Prostate gland (tissue), 2 donors: ENCODE measurements at regions not wholly inside any gene's neighbourhood (a gene's known extent, or its start where the extent isn't known, plus 50 kb on each side); places are given as distances from the start of the nearest gene placed in this dataset.

ENCODE experiments used
- DNase-seq: peaks from one replicate; pipeline ENCODE4 v3.0.0-alpha.2; 2019; ENCODE audit warnings: low spot score
- H3K27ac ChIP-seq, 2 donors: fragments of 200-600 bp; sonication (generic); 2 replicates each; pipeline ENCODE4 v1.5.1; 2017 to 2019
- H3K27me3 ChIP-seq: fragments of 200-600 bp; sonication (generic); replicated peaks from 2 replicates; pipeline ENCODE4 v1.5.1; 2019; ENCODE audit not compliant: insufficient read depth
- H3K36me3 ChIP-seq, 2 donors: fragments of 200-600 bp; sonication (generic); 1 replicate in 1 of 2; 2 replicates in 1 of 2; pipeline versions ENCODE4 v1.5.1 to v1.8.1; 2017 to 2019
- H3K4me1 ChIP-seq: fragments of 200-600 bp; sonication (generic); replicated peaks from 2 replicates; pipeline ENCODE4 v1.5.1; 2019
- H3K4me3 ChIP-seq, 2 donors: fragments of 200-600 bp; sonication (generic); 2 replicates each; pipeline ENCODE4 v1.5.1; 2017 to 2019
- H3K9me3 ChIP-seq: fragments of 200-600 bp; sonication (generic); 2 replicates; pipeline ENCODE4 v1.5.1; 2017
- POLR2A ChIP-seq: fragments of 450-650 bp; IDR thresholded peaks from one replicate; pipeline ENCODE4 v1.6.1; 2016; ENCODE audit warnings: antibody characterized with exemption, mild to moderate bottlenecking
- POLR2AphosphoS5 ChIP-seq: sonication (generic); formaldehyde crosslinking; IDR thresholded peaks from one replicate; pipeline ENCODE4 v1.6.1; 2017; ENCODE audit warnings: antibody characterized with exemption
- WGBS: methylation state at CpG from one replicate; pipeline ENCODE4 v1.1.5; 2018; 5-methylcytosine and 5-hydroxymethylcytosine counted together
- intact Hi-C: fragments of 100-400 bp; cut with DNase I; formaldehyde crosslinking; loops from one replicate; pipeline ENCODE4 v1.14.2; 2022
- TF ChIP-seq, protein P1 (sequence below), 4 experiments: fragments of 200-600 bp in 2 of 4; fragments of 450-650 bp in 2 of 4; sonication (generic) in 2 of 4; IDR thresholded peaks; 1 replicate in 3 of 4; 2 replicates in 1 of 4; pipeline ENCODE4 v1.5.1; 2016 to 2019; ENCODE audit warnings: antibody characterized with exemption in 4 of 4, mild to moderate bottlenecking in 2 of 4, moderate library complexity in 2 of 4

- WGBS = 94% methylated on average over 4 of the region's 4 CpGs
- TF ChIP-seq, protein P1, sequence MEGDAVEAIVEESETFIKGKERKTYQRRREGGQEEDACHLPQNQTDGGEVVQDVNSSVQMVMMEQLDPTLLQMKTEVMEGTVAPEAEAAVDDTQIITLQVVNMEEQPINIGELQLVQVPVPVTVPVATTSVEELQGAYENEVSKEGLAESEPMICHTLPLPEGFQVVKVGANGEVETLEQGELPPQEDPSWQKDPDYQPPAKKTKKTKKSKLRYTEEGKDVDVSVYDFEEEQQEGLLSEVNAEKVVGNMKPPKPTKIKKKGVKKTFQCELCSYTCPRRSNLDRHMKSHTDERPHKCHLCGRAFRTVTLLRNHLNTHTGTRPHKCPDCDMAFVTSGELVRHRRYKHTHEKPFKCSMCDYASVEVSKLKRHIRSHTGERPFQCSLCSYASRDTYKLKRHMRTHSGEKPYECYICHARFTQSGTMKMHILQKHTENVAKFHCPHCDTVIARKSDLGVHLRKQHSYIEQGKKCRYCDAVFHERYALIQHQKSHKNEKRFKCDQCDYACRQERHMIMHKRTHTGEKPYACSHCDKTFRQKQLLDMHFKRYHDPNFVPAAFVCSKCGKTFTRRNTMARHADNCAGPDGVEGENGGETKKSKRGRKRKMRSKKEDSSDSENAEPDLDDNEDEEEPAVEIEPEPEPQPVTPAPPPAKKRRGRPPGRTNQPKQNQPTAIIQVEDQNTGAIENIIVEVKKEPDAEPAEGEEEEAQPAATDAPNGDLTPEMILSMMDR (IDR thresholded peaks at IDR 0.05) = no peak
- TF ChIP-seq POLR2AphosphoS5 (no peak), POLR2A (no peak)
- intact Hi-C loops = loop anchor here (10.0 kb wide), 1 partner anchor 748 kb away; no protein-coding TSS in a partner anchor
These were observed 245.1 kb upstream of the LRTM1 start for GRCh38 chr3:55172913-55173312.

DNA sequence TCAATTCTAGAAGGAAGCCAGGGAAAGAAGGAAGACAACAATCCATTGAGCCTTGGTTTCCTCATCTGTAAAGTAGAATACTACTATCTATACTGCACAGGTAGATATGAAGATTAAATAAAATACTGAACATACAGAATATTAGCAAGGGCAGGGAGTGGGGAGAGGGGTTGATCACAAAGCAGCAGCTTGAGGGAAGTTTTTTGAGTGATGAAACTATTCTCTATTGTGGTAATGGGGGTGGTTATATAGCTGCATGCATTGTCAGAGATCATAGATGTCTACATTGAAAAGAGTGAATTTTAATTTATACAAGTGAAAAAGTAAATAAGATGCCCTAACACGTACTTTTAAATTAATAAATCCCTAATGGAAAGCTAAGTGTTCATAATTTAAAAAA lies 242.6 kb upstream of the LRTM1 start:
- no peaks in the 10 kb centered on the region for H3K4me1 ChIP-seq
- intact Hi-C loops = loop anchor here (10.0 kb wide), 1 partner anchor 746 kb away; no protein-coding TSS in a partner anchor
- no peak for DNase-seq
- no peaks in the 10 kb centered on the region for H3K9me3 ChIP-seq
- TF ChIP-seq, protein P1 (IDR thresholded peaks at IDR 0.05) = no peak
- no peak for TF ChIP-seq POLR2AphosphoS5
- no peak for TF ChIP-seq POLR2A
- no peak overlapping the region for H3K4me3 ChIP-seq
- H3K27me3 ChIP-seq = no peaks in the 10 kb centered on the region
- no peaks in the 10 kb centered on the region for H3K36me3 ChIP-seq
- WGBS = 87% methylated on average over 1 of the region's 1 CpG
- no peak overlapping the region for H3K27ac ChIP-seq

More at GRCh38 chr3:55172913-55173312, 245.1 kb upstream of the LRTM1 start:
- H3K9me3 ChIP-seq = no peaks in the 10 kb centered on the region
- no peak for DNase-seq
- H3K27ac ChIP-seq = no peak overlapping the region
- H3K36me3 ChIP-seq = no peaks in the 10 kb centered on the region
- H3K27me3 ChIP-seq = no peaks in the 10 kb centered on the region
- H3K4me3 ChIP-seq = no peak overlapping the region
- H3K4me1 ChIP-seq = no peaks in the 10 kb centered on the region

DNA sequence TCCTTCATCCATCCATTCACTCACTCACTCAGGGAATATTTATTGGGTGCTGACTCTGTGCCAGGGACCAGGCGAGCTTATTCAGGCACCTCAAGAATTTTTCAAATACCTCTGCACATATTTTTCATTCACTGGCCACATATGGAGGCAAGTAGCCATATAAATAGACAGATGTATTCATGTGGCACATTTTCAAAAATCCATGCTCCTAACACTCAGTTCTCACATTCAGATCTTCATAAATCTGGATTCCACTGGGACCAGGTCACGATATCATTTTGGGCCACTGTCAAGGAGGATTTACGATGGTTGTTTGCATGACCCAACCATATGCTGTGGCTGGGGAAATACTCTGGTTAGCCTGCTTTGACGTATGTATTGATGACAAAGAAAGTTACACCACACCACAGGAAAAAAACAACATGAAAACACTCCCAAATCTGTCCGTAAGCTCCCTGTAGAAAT lies 241.8 kb upstream of the LRTM1 start:
- 59% methylated on average over 5 of the region's 5 CpGs for WGBS
- Histone ChIP-seq H3K9me3 (no peaks in the 10 kb centered on the region), H3K4me1 (no peaks in the 10 kb centered on the region), H3K27ac (no peak overlapping the region), H3K4me3 (no peak overlapping the region), H3K27me3 (no peaks in the 10 kb centered on the region), H3K36me3 (no peaks in the 10 kb centered on the region)
- TF ChIP-seq, protein P1 (IDR thresholded peaks at IDR 0.05) = no peak
- no peak for TF ChIP-seq POLR2AphosphoS5
- TF ChIP-seq POLR2A = no peak
- DNase-seq = no peak
- intact Hi-C loops = loop anchor here (10.0 kb wide), 2 partner anchors 215 to 745 kb away; no protein-coding TSS in a partner anchor

DNA sequence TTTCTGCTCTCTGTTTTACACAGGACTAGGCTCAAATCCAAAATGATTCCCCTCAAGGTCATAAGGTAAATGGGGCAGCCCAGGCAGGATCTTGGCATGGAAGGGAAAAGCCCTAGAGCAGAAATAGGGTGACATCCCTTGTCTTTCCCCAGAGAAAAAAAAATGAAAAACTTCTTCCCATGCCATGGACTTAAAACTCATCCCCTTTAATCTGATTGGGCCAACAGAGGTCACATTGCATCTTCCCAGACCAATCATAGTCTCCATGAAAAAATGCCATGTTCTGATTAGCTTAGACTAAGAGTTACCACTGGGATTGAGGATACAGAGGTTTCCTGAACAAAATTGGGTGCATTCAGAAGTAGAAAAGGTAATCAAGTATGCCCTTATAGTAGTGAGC lies 241.3 kb upstream of the LRTM1 start:
- no peak for DNase-seq
- no peaks in the 10 kb centered on the region for H3K4me1 ChIP-seq
- H3K27me3 ChIP-seq = no peaks in the 10 kb centered on the region
- intact Hi-C loops = loop anchor here (10.0 kb wide), 1 partner anchor 214 kb away; no protein-coding TSS in a partner anchor
- no peaks in the 10 kb centered on the region for H3K36me3 ChIP-seq
- H3K4me3 ChIP-seq = no peak overlapping the region
- H3K9me3 ChIP-seq = no peaks in the 10 kb centered on the region
- TF ChIP-seq POLR2AphosphoS5 (no peak), POLR2A (no peak)
- TF ChIP-seq, protein P1 (IDR thresholded peaks at IDR 0.05) = no peak
- no peak overlapping the region for H3K27ac ChIP-seq

- Histone ChIP-seq H3K36me3 (no peaks in the 10 kb centered on the region), H3K4me1 (no peaks in the 10 kb centered on the region), H3K9me3 (no peaks in the 10 kb centered on the region), H3K27ac (no peak overlapping the region), H3K4me3 (no peak overlapping the region), H3K27me3 (no peaks in the 10 kb centered on the region)
- 84% methylated on average over 4 of the region's 4 CpGs for WGBS
- TF ChIP-seq, protein P1 (IDR thresholded peaks at IDR 0.05) = no peak
- TF ChIP-seq POLR2AphosphoS5 (no peak), POLR2A (no peak)
- no peak for DNase-seq
- intact Hi-C loops = loop anchor here (10.0 kb wide), 1 partner anchor 213 kb away; no protein-coding TSS in a partner anchor
These were observed 239.9 kb upstream of the LRTM1 start for GRCh38 chr3:55167586-55168317.
